CMK (cell line): ENCODE measurements at regions not wholly inside any gene's neighbourhood (a gene's known extent, or its start where the extent isn't known, plus 50 kb on each side); places are given as distances from the start of the nearest gene placed in this dataset.
"Not testable (repeated sequence)": the region's sequence is repeated elsewhere in the genome, so short reads cannot be mapped to it uniquely, and the experiment has no call there.

Source experiments
- DNase-seq: peaks from one replicate; pipeline ENCODE4 v3.0.0-alpha.2; 2010; ENCODE audit warnings: low read depth

GRCh38 chr2:48190230-48190629, 124.3 kb upstream of the FOXN2 start:
- no peak for DNase-seq

GRCh38 chr2:48194641-48195040, 119.8 kb upstream of the FOXN2 start:
- DNase-seq, result no peak

GRCh38 chr2:48195169-48195568, 119.3 kb upstream of the FOXN2 start:
- no peak for DNase-seq

- no peak for DNase-seq
Measured at GRCh38 chr2:48197618-48198017, 116.9 kb upstream of the FOXN2 start.

- no peak for DNase-seq
Measured at GRCh38 chr2:48198371-48198770, 116.1 kb upstream of the FOXN2 start.

GRCh38 chr2:48199070-48199469, 115.4 kb upstream of the FOXN2 start:
- no peak for DNase-seq

GRCh38 chr2:48200620-48201293, 113.7 kb upstream of the FOXN2 start:
- DNase-seq, result no peak

- not testable (repeated sequence) for DNase-seq
Measured at GRCh38 chr2:48201435-48201834, 113.0 kb upstream of the FOXN2 start.

- DNase-seq, result no peak
Measured at GRCh38 chr2:48202863-48203642, 111.4 kb upstream of the FOXN2 start.

GRCh38 chr2:48203668-48204067, 110.8 kb upstream of the FOXN2 start:
- no peak for DNase-seq

- DNase-seq, result no peak
Measured at GRCh38 chr2:48204750-48205136, 109.7 kb upstream of the FOXN2 start.

- DNase-seq, result no peak
Measured at GRCh38 chr2:48205137-48205798, 109.2 kb upstream of the FOXN2 start.

GRCh38 chr2:48206056-48206656, 108.3 kb upstream of the FOXN2 start:
- DNase-seq, result not testable (repeated sequence)

- DNase-seq, result no peak
Measured at GRCh38 chr2:48207201-48207641, 107.3 kb upstream of the FOXN2 start.

GRCh38 chr2:48207851-48208250, 106.6 kb upstream of the FOXN2 start:
- no peak for DNase-seq

- DNase-seq, result no peak
Measured at GRCh38 chr2:48209214-48209885, 105.1 kb upstream of the FOXN2 start.

- no peak for DNase-seq
Measured at GRCh38 chr2:48210189-48210588, 104.3 kb upstream of the FOXN2 start.

GRCh38 chr2:48213646-48214045, 100.8 kb upstream of the FOXN2 start:
- DNase-seq, result no peak

- no peak for DNase-seq
Measured at GRCh38 chr2:48218169-48218568, 96.3 kb upstream of the FOXN2 start.

GRCh38 chr2:48219234-48219554, 95.3 kb upstream of the FOXN2 start:
- DNase-seq, result no peak

- DNase-seq, result no peak
Measured at GRCh38 chr2:48219555-48220436, 94.7 kb upstream of the FOXN2 start.
